ENCODE measurements at regions not wholly inside any gene's neighbourhood (a gene's known extent, or its start where the extent isn't known, plus 50 kb on each side); places are given as distances from the start of the nearest gene placed in this dataset.
A peak's percentile ranks its signal among the peaks of the same experiment; 100 is the strongest.

DNA sequence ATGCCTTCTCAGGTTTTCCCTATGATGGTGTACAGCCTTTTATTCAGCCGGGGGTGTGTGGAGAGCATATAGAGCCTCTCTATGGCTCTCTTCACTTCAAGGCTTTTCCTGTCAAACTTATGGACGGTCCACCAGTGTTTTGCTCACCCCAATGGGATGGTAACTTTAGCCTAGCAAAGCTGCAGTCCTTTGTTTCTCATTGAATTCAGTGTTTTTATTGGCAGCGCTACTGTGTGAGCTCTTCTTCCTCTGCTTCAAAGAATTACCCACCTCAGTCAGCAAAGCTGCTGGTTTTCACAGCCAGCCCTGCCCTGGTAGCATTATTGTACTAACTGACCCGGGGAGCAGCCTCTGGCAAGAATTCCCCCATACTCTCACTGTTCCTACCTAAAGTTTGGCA lies 145.3 kb upstream of the RRP15 start:
- DNase-seq (ENCODE audit: low spot score), result no peak

DNA sequence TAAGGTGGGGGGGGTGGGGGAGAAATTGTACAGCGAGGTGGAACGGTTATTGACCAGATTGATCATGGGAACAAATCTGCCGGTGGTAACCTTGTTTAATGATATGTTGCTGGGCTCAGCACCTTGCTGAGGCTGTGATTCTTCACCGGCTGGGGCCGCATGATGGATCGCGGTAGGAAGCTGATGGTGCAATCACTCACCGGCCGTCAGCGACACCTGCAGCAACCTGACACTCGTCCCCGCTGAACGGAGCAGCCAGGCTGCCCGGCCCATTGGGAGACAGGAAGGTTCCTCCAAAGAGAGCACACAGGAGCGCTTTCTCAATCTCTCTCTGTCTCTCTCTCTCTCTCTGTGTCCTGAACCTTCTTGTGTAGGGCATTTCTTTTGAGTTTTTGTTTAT lies 128.5 kb upstream of the RRP15 start:
- DNase-seq (ENCODE audit: low spot score), result no peak

DNA sequence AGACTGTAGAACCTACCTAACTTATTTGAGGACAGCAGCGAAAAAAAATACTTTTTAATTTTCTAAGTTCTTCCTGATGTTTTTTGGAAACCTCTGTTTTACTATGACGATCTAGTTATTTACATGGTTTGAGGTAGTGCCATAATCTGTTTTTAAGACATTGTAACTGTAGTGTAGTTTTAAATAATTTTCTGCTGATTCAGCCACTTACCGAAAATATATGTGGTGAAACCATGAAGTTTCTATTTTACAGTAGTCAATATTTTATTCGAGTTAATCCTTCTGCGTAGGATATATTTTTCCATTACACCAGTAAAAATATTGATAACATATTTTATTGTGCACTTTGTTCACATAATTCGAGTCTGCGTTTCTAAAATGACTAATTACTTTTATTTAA lies 121.7 kb upstream of the RRP15 start:
- DNase-seq (ENCODE audit: low spot score), result no peak

DNA sequence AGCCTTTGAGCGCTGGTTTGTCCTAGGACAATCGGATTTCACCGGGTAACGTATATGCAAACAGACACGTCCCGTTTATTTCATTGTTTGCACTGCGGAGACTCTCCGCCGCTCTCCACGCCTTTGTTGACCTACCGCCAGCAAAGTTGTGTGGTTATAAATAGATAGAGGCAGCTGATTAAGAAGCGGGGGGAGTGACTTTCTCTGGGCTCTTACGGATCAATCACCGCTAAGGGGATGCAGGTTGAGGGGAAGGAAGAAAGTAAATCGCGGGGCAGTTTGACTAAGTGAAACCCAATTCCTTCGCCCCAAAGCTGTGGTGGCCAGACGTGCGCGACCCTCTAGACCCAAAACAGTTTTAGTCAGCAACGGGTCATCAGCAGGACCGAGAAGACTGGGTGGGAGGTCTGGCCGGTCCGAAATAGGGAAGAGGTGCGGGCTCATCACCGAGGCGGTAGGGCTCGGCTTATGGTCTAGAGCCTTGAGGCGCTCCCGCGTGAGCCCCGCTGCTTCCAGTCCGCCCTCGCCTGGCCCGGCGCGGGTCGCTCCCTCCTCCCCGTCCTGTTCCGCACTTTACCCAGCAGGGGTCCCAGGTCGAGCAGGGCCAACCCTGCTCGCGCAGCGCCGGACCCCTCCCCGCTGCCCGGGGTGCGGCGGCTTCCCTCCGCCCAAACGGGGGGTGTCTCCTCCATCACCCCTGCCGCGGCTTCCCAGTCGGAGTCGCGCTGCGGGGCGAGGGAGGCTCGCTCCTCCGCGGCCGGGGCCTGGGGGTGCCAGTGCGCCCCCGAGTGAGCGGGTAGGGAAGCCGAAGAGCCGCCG lies 120.8 kb upstream of the RRP15 start:
- DNase-seq (ENCODE audit: low spot score), result peak; percentile 7

DNA sequence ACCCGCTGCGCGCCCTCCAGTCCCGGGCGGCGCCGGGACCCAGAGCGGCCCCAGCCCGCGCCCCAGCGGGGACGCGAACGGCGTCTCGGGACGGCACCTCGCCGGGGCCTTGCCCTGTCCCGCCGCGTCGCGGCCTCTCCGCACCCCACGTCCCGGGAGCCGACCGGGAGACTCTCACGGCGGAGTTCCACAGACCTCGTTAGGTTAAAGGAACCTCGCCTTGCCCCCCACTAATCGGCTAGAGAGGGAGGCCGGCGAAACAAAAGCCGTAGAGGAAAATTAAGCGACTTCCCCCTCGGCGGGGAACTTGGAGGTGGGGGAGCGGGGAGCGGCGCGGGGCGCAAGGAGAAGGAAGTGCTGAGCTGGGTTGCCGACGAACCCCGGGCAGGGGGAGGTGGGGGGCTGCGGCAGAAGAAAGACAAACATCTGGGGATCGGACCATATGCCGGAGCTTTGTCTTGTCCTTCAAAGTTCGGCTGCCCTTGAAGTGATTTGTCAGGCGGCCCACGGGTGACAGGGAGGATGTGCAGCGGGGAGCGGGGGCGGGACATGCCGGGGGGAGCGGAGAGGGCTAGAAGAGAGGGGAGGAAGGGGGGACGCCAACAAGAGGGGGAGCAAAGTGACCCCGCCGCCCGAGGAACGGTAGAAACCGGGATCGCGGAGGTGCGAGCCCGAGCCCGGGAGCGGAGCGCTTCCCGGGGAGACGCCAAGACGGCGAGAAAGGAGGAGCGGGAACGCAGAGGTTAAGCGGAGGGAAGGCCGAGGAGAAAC lies 120.0 kb upstream of the RRP15 start:
- DNase-seq (ENCODE audit: low spot score), result peak; percentile 9

DNA sequence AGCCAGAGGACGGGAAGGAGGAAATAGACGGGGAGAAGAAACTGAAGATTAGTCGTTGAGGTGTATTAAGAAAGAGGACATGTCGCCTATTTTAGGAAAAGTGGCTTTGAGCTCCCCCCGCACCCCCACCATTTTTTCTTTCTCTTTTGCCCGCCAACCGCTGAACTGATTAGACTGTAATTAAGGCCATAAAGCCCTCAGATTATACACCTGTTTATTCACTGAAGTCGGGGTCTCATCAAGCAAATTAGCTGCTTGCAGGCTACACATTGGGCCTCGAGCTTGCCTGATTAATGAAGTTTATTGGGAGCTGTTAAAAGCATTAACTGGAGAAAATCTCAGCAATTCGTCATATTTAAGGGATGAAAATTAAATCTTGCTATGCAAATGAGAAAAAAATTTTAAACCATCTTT lies 119.4 kb upstream of the RRP15 start:
- DNase-seq (ENCODE audit: low spot score), result no peak

DNA sequence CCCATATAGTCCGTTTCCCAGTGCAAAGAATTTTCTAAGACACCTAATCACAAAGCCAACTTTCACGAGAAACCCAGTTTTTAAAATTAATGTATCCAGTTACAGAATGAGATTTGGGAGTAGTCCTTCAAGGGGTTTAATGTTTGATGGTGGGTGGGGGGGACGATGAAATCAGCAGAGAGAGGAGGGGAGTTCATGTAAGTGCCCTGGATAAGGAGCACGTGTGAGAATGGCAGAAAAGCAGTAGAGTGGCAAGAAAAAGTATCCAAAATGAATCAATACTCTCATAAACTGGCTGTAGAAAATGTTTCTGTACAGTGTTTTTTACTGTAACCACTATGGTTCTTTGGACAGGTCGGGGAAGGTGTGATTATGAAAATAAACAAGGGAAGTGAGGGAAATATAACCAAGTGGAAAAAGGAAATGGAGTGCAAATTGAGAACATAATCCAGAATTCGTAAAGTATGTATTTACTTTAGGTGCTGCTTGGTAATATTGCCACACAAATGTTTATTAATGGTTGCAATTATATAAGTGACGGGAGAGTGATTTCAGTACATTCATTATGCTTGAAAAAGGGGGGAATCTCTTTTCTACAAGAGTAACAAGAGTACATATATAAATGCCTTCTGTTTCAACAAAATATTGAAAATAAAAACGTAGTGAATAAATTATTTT lies 118.7 kb upstream of the RRP15 start:
- DNase-seq (ENCODE audit: low spot score), result no peak

DNA sequence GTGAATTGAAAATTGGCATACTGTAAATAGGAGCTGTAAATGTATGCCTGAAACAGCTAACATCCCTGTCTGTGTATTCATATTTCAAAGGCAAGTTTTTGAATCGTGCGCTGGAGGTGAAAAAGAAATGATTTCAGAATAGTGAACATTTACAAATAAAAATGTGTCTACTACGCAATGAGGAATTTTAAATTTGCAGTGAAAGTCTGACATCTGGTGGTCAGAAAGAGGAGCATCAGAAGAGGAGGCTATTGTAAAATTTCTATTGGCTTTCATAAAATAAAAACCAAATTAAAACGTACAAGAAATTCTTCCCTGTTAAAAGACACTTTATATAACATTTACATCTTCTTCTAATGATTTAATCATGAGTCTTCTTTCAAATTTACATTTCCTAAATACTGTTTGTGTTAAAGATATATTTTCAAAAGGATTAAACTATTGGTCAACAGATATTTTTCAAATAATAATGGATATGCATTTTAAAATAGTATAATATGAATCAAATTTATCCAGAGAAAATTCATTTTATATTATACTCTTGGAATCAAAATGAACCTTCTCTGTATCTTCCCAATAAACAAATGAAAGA lies 113.7 kb upstream of the RRP15 start:
- peak; percentile 31 for DNase-seq (ENCODE audit: low spot score)

DNA sequence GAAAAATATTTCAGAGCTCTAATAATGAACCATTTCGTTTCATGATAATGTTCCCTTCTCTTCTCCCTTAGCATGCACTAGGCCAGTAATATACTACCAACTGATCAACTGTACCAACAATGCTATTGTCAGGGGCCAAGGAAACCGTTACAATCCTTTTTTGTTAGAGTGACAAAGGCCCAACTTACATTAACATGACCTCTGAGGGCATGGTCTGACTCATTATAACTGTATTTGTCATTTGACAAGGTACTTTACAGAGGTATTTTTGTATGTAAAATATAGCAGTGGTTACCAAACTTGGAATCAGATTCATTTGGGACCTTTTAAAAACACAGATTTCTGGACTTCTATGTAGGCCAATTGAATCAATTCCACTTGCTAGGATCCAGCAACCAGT lies 102.6 kb upstream of the RRP15 start:
- DNase-seq (ENCODE audit: low spot score), result no peak

DNA sequence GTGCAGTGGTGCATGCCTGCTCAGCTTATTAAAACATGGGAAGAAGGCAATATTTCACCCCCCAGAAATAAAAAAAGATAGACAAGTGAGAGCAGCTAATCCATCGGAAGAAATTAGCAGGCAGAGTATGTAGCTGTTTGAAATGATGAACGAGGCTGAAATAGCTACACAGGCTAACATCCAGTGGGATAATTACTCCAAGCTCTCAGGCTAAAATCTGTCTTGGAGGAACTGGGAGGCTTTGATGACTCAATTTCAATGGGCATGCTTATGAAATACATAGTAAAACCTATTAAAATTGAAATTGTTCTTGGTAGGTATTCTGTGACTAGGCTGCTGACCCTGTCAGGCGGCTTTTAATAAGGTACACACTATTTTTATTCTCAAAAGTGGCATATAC lies 84.1 kb upstream of the RRP15 start:
- DNase-seq (ENCODE audit: low spot score), result no peak

DNA sequence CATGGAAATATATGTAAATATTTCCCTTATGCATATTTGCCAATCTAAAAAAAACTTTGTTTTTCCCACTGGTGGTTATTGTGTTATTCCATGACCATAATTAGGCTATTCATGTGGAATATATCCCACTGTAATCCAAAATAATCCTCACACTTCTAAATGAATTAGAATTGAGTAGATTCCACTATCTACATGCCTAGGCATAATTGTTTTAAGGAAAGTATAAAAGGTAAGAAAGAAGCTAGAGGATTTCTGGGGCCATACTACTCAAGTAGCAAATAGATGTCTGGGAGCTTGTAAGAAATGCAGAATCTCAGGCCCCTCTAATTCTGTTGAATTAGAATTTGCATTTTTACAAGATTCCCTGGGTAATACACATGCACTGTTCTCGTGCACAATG lies 83.5 kb upstream of the RRP15 start:
- no peak for DNase-seq (ENCODE audit: low spot score)

DNA sequence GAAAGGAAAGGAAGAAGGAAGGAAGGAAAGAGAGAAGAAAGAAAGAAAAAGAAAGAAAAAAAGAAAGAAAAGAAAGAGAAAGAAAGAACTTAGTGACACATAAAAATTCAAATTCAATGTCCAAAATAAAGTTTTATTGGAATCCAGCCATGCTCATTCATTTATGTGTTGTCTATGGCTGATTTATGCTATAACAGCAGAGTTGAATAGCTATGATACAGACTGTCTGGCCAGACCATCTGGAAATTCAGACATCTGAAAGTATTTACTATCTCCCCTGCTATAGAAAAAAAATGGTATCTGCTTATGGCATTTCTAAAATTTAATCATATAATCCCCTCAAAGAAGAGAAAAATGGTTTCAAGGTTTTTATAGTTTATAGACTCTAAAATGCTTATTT lies 79.4 kb upstream of the RRP15 start:
- DNase-seq (ENCODE audit: low spot score), result no peak

DNA sequence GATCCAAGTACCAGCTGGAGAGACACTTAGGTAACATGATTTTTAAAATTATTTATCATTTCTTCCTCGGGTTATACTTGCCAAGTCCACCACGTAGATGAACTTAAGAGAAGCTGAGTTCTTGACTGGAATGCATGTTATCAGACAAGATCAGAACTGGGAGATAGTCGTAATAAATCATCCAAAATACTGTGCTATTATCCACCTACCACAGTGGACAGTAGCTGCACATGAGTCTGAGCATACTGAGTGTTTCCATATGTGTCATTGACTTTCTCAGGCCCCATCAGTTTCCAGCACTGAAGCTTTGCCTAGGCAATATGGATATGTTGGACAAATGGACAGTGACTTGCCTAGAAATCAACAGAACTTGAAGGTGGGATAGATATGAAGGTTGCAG lies 77.9 kb upstream of the RRP15 start:
- no peak for DNase-seq (ENCODE audit: low spot score)

DNA sequence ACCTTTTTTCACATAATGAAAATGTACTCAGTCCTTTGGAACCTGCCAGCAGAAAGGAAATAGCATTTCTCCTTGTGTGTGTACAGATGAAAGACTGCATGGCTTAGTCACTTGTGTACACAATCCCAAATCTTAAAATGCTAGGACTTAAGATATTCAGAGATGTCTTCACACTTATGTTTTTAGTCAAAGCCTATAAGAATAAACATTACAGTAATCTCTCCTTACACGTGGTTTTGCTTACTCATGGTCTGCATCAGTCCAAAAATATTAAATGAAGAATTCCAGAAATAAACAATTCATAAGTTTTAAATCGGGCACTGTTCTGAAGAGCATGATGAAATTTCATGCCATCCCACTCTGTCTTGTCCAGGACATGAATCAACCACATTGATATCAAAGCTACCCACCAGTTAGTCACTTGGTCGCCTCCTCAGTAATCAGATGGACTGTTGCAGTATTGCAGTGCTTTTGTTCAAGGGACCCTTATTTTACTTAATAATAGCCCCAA lies 75.7 kb upstream of the RRP15 start:
- peak; percentile 65 for DNase-seq (ENCODE audit: low spot score)

DNA sequence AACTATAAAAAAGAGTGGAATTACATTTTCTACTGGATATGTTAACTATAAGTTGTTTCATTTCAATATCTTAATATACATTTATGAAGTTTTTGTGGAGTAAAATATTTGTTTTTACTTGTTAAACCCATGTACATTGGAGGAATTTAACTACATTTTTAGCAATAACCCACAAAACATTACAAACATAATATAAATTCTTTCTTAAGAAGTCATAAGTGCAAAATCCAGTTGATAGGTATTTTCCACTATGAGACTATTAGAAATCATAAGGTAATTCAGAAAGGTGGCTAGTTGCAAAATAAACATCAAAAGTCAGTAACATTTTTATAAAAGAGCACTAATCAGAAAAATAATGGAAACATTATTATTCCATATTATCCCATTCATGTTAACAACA lies 73.9 kb upstream of the RRP15 start:
- no peak for DNase-seq (ENCODE audit: low spot score)

DNA sequence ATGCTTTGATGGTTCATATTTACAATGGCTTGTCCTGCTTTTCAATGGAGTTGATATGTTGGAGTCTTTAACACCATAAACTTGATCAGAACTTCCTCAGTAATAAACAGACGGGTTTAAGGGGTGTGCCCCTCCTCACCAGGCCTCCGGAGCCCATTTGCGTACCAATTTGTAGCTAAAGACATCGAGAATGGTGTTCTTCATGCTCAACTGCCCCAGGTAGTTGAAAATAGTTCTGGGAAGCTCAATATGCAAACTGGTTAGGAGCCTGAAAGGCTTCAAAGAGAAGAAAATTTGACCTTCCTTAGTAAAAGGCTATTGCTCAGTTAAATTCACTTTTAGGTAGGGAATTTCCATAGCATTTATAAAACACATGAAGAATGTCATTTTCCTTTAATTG lies 68.1 kb upstream of the RRP15 start:
- DNase-seq (ENCODE audit: low spot score), result no peak

DNA sequence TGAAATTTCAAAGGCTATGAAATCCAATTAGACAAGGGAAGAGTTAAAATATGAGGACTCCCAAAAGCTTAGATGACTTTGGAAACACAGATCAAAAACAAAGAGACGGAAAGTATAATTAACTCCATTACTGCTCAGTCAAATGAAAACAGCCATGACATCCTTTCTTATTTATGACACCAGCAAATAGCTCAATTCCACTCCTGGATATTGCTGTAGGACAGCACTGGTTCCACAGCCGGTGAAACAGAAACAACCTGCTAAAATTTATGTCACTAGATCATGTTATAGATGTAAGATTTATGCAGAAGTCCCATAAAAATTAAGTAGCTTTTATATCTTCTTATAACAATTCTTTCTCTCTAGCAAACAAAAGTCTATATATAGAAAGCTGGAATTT lies 65.6 kb upstream of the RRP15 start:
- DNase-seq (ENCODE audit: low spot score), result no peak

DNA sequence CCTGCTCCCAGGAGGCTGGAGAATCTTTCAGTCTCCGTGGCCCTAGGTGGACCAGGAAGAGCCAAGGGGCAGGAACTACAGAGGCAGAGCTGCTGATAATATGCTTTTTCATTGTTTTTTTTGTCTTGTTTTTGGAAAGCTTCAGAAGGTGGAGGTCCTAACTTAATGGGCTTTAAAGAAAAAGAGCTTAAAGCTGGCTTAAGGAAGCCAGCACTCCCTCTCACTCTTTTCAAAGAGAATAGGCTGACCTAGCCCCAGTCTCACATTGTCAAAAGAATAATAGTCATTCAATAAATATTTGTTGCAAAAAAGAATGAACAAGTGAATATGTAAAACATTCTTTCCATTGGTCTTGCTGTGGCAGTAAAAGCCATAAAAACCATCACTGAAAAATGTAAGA lies 61.0 kb upstream of the RRP15 start:
- no peak for DNase-seq (ENCODE audit: low spot score)

DNA sequence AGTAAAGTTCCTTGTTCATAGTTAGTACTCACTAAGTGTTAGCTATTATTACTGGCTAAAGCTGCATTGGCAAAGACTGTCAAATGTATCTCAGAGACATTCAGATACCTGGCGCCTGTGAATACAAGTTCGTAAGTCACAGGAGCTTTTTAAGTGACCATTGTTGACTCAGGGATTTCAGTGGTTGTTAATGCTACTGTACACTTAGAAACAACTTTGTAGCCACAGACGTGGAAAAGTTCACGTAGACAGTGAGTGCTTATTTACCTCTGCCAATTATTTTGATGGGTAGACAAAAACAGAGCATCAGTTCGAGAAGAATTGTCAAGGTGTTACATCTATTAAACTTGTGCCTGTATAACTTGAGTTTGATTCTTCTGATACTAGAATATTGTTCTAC lies 59.1 kb upstream of the RRP15 start:
- no peak for DNase-seq (ENCODE audit: low spot score)

Measured in AG08395 (cell line).